Stimulated activated CD8-positive, alpha-beta memory T cell treated with anti-CD3 and anti-CD28 coated beads, Interleukin-15, amount 100 ng/mL, for 48 hours (primary cell): ENCODE measurements at regions not wholly inside any gene's neighbourhood (a gene's known extent, or its start where the extent isn't known, plus 50 kb on each side); places are given as distances from the start of the nearest gene placed in this dataset.
"Not testable (repeated sequence)": the region's sequence is repeated elsewhere in the genome, so short reads cannot be mapped to it uniquely, and the experiment has no call there.

ENCODE experiments used
- DNase-seq, 2 donors: peaks; one replicate each; pipeline ENCODE4 v3.0.0-alpha.2; 2020; ENCODE audit warnings: low read depth in 2 of 2

GRCh38 chr14:94836849-94837248 is 66.9 kb upstream of the GSC start:
- DNase-seq: no peak

GRCh38 chr14:94833633-94834032 is 63.7 kb upstream of the GSC start:
- DNase-seq: no peak

GRCh38 chr14:94831085-94831484 is 61.2 kb upstream of the GSC start:
- no peak for DNase-seq

- no peak for DNase-seq
These were observed 58.0 kb upstream of the GSC start for GRCh38 chr14:94827711-94828447.

GRCh38 chr14:94826774-94827173 is 56.9 kb upstream of the GSC start:
- DNase-seq: no peak

- no peak for DNase-seq
These were observed 53.8 kb upstream of the GSC start for GRCh38 chr14:94823556-94824341.

- no peak for DNase-seq
These were observed 51.8 kb upstream of the GSC start for GRCh38 chr14:94821705-94822104.

GRCh38 chr14:94820932-94821331 is 51.0 kb upstream of the GSC start:
- DNase-seq: not testable (repeated sequence)
